BJ (cell line): ENCODE measurements at regions not wholly inside any gene's neighbourhood (a gene's known extent, or its start where the extent isn't known, plus 50 kb on each side); places are given as distances from the start of the nearest gene placed in this dataset.

Experiments used
- CTCF ChIA-PET: fragments of 350-600 bp; formaldehyde crosslinking; extraction: SDS; loops from one replicate; lab custom pipeline; 2021; ENCODE audit warnings: antibody characterized with exemption, inconsistent platforms; lab: Yijun Ruan, JAX
- POLR2A ChIA-PET: fragments of 300-600 bp; sonication (Branson Sonifier 250); formaldehyde crosslinking; extraction: SDS; loops from one replicate; lab custom pipeline; 2021; ENCODE audit warnings: antibody characterized with exemption; lab: Charles Lee
- DNase-seq: peaks from one replicate; pipeline ENCODE4 v3.0.0-alpha.2; 2011; ENCODE audit warnings: low read depth
- H3K27me3 ChIP-seq: 2 replicates; pipeline ENCODE4 v1.6.0; 2011; ENCODE audit warnings: low read length; ENCODE audit not compliant: control insufficient read depth, insufficient read depth
- H3K36me3 ChIP-seq: 2 replicates; pipeline ENCODE4 v1.5.1; 2011; ENCODE audit warnings: low read length; ENCODE audit not compliant: control insufficient read depth, insufficient read depth
- H3K4me3 ChIP-seq: 2 replicates; pipeline ENCODE4 v1.5.1; 2011; ENCODE audit warnings: low read depth, mild to moderate bottlenecking, control low read depth, low read length
- TF ChIP-seq, protein P1 (sequence below): IDR thresholded peaks from 2 replicates; pipeline ENCODE4 v1.5.1; 2011; ENCODE audit warnings: low read depth, mild to moderate bottlenecking, control low read depth, inconsistent platforms, low read length, moderate library complexity; ENCODE audit not compliant: insufficient read depth

DNA sequence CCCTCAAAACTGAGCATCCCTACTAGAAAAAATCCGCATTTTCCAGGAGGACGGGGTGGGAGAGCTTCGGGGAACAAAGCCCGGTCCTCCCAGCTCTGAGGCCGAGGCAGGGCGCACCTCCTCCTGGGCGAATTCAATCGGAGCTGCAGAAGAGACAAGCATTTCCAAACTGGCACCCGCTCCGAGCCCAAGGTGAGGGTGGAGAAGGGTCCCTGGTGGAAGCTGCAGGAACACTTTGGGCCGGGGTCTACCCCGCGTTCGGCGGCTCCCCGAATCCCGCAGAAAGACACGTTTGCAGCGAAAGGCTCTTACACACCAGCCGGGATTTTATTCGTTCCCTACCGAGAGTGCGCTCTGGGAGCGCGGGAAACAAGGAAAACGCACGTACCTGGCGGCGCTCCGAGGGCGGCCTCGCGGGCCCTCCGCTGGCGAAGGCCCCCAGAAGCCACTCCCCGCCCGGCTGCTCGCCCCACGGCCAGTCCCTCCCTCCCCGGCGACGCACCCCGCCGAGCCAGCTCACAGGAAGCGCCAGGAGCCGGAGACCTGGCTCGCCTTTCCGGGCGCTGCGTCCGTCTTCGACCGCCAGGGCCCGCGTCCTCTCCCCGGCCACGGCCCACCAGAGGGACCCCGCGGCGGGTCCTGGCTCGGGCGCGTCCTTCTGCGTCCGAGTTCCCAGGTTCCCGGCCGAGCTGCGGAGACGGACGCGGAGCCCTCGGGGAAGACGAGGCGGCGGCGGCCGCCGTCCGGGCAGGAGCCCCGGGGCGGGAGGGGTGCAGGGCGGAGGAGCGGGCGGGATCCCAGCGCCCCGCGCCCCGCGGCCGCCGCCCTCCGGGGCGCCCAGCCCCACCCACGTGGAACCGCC, 49.8 kb upstream of the BAHCC1 start:
- Histone ChIP-seq H3K4me3 (peak overlapping the region; percentile 59), H3K27me3 (no peaks in the 10 kb centered on the region), H3K36me3 (no peaks in the 10 kb centered on the region; the same call in none of the 2 replicates)
- ChIA-PET CTCF (interaction anchor here (0.9 kb wide), 1 partner anchor 40 kb away, joined by 3 read pairs; no protein-coding TSS in a partner anchor), POLR2A (no interaction called here)
- DNase-seq: no peak
- TF ChIP-seq, protein P1, sequence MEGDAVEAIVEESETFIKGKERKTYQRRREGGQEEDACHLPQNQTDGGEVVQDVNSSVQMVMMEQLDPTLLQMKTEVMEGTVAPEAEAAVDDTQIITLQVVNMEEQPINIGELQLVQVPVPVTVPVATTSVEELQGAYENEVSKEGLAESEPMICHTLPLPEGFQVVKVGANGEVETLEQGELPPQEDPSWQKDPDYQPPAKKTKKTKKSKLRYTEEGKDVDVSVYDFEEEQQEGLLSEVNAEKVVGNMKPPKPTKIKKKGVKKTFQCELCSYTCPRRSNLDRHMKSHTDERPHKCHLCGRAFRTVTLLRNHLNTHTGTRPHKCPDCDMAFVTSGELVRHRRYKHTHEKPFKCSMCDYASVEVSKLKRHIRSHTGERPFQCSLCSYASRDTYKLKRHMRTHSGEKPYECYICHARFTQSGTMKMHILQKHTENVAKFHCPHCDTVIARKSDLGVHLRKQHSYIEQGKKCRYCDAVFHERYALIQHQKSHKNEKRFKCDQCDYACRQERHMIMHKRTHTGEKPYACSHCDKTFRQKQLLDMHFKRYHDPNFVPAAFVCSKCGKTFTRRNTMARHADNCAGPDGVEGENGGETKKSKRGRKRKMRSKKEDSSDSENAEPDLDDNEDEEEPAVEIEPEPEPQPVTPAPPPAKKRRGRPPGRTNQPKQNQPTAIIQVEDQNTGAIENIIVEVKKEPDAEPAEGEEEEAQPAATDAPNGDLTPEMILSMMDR: peak; percentile 32; the same call in 1 of the 2 replicates
